IMR-90 (cell line): ENCODE measurements at regions not wholly inside any gene's neighbourhood (a gene's known extent, or its start where the extent isn't known, plus 50 kb on each side); places are given as distances from the start of the nearest gene placed in this dataset.
"Not testable (repeated sequence)": the region's sequence is repeated elsewhere in the genome, so short reads cannot be mapped to it uniquely, and the experiment has no call there.

Experiments
- CTCF ChIP-seq: conservative IDR thresholded peaks from 2 replicates; pipeline ENCODE4 v1.5.1; 2012; ENCODE audit warnings: mild to moderate bottlenecking, low read depth, low read length, improper control_type of control experiment
- POLR2A ChIP-seq: IDR thresholded peaks from 2 replicates; pipeline ENCODE4 v1.6.1; 2012; ENCODE audit warnings: mild to moderate bottlenecking, low read depth, low read length
- RCOR1 ChIP-seq: IDR thresholded peaks from 2 replicates; pipeline ENCODE4 v1.6.1; 2012; ENCODE audit warnings: mild to moderate bottlenecking, low read length, improper control_type of control experiment; ENCODE audit not compliant: insufficient replicate concordance
- RFX5 ChIP-seq: IDR thresholded peaks from 2 replicates; pipeline ENCODE4 v1.8.0; 2012; ENCODE audit warnings: low read depth, mild to moderate bottlenecking, low read length, moderate library complexity
- USF2 ChIP-seq: fragments of 150-350 bp; IDR thresholded peaks from 2 replicates; pipeline ENCODE4 v1.6.1; 2017; ENCODE audit warnings: mild to moderate bottlenecking, antibody characterized with exemption, low read length, low read depth

DNA sequence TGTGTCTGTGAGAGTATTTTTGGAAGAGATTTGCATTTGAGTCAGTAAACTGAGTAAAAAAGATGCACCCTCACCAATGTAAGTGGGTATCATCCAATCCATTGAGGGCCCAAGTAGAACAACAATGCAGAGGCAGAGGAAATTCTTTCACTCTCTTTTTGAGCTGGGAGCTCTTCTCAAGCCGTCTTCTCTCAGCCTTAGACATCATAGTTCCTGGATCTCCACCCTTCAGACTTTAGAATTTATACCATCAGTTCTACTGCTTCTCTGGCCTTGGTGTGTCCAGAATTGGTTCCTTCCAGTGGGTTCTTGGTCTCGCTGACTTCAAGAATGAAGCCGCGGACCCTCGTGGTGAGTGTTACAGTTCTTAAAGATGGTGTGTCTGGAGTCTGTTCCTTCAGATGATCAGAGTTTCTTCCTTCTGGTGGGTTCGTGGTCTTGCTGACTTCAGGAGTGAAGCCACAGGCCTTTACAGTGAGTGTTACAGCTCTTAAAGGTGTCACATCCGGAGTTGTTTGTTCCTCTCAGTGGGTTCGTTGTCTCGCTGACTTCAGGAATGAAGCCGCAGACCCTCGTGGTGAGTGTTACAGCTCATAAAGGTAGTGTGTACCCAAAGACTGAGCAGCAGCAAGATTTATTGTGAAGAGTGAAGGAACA, 187.5 kb upstream of the KCNMB2 start:
- TF ChIP-seq POLR2A, USF2, RCOR1, CTCF, RFX5: not testable (repeated sequence)
